Parathyroid adenoma (tissue), 2 donors: ENCODE measurements at regions not wholly inside any gene's neighbourhood (a gene's known extent, or its start where the extent isn't known, plus 50 kb on each side); places are given as distances from the start of the nearest gene placed in this dataset.

ENCODE experiments used
- H2AFZ ChIP-seq: fragments of 300-600 bp; sonication (generic); one replicate; pipeline ENCODE4 v1.7.0; 2017; ENCODE audit warnings: antibody characterized with exemption, mild to moderate bottlenecking
- H3K27ac ChIP-seq: fragments of 300-600 bp; sonication (generic); one replicate; pipeline ENCODE4 v1.7.0; 2017
- H3K27me3 ChIP-seq: fragments of 300-600 bp; sonication (generic); one replicate; pipeline ENCODE4 v1.7.0; 2017; ENCODE audit warnings: low read length; ENCODE audit not compliant: control insufficient read depth, insufficient read depth
- H3K36me3 ChIP-seq: fragments of 300-600 bp; sonication (generic); one replicate; pipeline ENCODE4 v1.7.0; 2017; ENCODE audit warnings: low read length; ENCODE audit not compliant: control insufficient read depth, insufficient read depth
- H3K4me1 ChIP-seq: fragments of 300-600 bp; sonication (generic); one replicate; pipeline ENCODE4 v1.7.0; 2017; ENCODE audit warnings: control low read depth
- H3K4me2 ChIP-seq: fragments of 300-600 bp; sonication (generic); one replicate; pipeline ENCODE4 v1.7.0; 2017; ENCODE audit warnings: low read length
- H3K4me3 ChIP-seq: fragments of 300-600 bp; sonication (generic); one replicate; pipeline ENCODE4 v1.7.0; 2017; ENCODE audit warnings: low read depth, low read length
- H3K79me2 ChIP-seq: fragments of 300-600 bp; sonication (generic); one replicate; pipeline ENCODE4 v1.7.0; 2017; ENCODE audit warnings: control low read depth
- H3K9ac ChIP-seq: fragments of 300-600 bp; sonication (generic); one replicate; pipeline ENCODE4 v1.7.0; 2017; ENCODE audit warnings: mild to moderate bottlenecking
- H3K9me3 ChIP-seq: fragments of 300-600 bp; sonication (generic); one replicate; pipeline ENCODE4 v1.7.0; 2017; ENCODE audit warnings: low read length; ENCODE audit not compliant: control insufficient read depth
- TF ChIP-seq, protein P1 (sequence below): fragments of 300-600 bp; sonication (generic); IDR thresholded peaks from one replicate; pipeline ENCODE4 v1.7.0; 2017; ENCODE audit warnings: antibody characterized with exemption, mild to moderate bottlenecking
- donor health status: primary hyperparathyroidism.

DNA sequence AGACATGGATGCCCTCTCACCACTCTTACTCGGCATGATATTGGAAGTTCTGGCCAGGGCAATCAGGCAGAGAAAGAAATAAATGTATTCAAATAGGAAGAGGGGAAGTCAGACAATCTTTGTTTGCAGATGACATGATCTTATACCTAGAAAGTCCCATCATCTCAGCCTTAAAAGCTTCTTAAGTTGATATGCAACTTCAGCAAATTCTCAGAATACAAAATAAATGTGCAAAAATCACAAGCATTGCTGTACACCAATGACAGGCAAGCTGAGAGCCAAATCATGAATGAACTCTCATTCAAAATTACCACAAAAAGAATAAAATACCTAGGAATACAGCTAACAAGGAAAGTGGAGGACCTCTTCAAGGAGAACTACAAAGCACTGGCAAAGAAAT, 2190.4 kb downstream of the MAT2B start:
- no peaks in the 10 kb centered on the region for H3K79me2 ChIP-seq
- H3K9ac ChIP-seq, result no peak overlapping the region
- TF ChIP-seq, protein P1, sequence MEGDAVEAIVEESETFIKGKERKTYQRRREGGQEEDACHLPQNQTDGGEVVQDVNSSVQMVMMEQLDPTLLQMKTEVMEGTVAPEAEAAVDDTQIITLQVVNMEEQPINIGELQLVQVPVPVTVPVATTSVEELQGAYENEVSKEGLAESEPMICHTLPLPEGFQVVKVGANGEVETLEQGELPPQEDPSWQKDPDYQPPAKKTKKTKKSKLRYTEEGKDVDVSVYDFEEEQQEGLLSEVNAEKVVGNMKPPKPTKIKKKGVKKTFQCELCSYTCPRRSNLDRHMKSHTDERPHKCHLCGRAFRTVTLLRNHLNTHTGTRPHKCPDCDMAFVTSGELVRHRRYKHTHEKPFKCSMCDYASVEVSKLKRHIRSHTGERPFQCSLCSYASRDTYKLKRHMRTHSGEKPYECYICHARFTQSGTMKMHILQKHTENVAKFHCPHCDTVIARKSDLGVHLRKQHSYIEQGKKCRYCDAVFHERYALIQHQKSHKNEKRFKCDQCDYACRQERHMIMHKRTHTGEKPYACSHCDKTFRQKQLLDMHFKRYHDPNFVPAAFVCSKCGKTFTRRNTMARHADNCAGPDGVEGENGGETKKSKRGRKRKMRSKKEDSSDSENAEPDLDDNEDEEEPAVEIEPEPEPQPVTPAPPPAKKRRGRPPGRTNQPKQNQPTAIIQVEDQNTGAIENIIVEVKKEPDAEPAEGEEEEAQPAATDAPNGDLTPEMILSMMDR, result no peak
- H3K4me1 ChIP-seq, result no peaks in the 10 kb centered on the region
- no peaks in the 10 kb centered on the region for H3K27me3 ChIP-seq
- H2AFZ ChIP-seq, result no peak overlapping the region
- H3K36me3 ChIP-seq, result no peaks in the 10 kb centered on the region
- no peak overlapping the region for H3K4me3 ChIP-seq
- no peaks in the 10 kb centered on the region for H3K9me3 ChIP-seq
- no peak overlapping the region for H3K27ac ChIP-seq
- H3K4me2 ChIP-seq, result no peak overlapping the region

DNA sequence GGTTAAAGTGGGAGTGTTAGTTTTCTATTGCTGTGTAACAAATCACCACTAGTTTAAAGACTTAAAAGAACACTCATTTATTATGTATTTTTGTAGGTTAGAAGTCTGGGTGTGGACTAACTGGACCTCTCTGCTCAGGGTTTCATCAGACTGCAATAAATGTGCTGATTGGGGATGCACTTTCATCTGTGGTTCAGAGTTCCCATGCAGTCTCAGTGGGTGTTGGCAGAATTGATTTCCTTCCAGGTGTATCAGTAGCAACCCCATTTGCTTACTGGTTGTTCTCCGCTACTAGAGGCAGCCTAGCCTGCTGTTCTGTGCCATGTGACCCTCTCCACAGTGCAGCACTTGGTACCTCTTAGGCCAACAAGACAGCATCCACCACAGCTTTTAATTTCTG, 2200.5 kb downstream of the MAT2B start:
- Histone ChIP-seq H3K36me3 (no peaks in the 10 kb centered on the region), H3K79me2 (no peaks in the 10 kb centered on the region), H3K9me3 (no peaks in the 10 kb centered on the region), H2AFZ (no peak overlapping the region), H3K4me3 (no peak overlapping the region), H3K27me3 (no peaks in the 10 kb centered on the region), H3K27ac (no peak overlapping the region), H3K4me2 (no peak overlapping the region), H3K9ac (no peak overlapping the region), H3K4me1 (no peaks in the 10 kb centered on the region)
- TF ChIP-seq, protein P1, result no peak

DNA sequence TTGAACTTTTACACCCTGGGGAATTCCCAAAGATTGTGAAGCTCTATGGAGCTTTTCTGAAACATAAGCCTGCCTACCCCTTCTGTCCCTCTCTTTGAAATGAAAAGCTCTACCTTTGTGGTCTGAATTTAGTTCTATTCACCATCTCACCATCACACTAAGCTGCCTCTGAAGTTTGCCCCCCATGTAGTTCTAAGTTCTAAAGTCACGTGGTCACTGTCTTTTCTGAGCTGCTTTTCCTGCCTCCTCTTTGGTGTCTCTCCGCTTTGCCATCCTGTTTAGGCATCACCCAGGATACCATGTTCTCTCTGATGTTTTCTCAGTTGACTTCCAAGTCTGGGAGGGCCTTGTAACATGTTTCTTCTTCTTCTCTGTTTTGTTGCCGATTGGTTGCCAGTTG, 2206.6 kb downstream of the MAT2B start:
- Histone ChIP-seq H3K27me3 (no peaks in the 10 kb centered on the region), H3K79me2 (no peaks in the 10 kb centered on the region)

DNA sequence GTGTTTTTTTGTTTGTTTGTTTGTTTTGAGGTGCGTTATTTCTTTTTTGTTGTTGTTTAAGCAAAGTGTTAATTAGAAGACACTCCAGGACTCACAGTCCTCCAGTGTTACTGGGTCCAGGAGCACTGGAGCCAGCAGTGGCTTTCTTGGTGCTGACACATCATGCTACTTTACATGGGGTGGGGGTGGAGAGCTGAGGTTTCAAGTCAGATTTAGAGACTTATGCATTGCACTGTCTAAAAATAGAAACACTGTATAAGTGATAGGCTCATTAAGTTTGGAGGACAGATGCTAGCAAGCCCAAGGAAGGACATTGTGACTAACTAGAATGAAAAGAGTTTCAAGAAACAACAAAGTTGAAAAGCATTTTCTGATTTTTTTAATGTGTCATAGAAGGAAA, 2209.2 kb downstream of the MAT2B start:
- no peaks in the 10 kb centered on the region for H3K79me2 ChIP-seq
- TF ChIP-seq, protein P1, result no peak
- no peak overlapping the region for H3K27ac ChIP-seq
- H3K9ac ChIP-seq, result no peak overlapping the region
- H3K4me2 ChIP-seq, result no peak overlapping the region
- no peaks in the 10 kb centered on the region for H3K36me3 ChIP-seq
- H3K4me1 ChIP-seq, result no peaks in the 10 kb centered on the region
- no peak overlapping the region for H3K4me3 ChIP-seq
- no peaks in the 10 kb centered on the region for H3K27me3 ChIP-seq
- H2AFZ ChIP-seq, result no peak overlapping the region
- no peaks in the 10 kb centered on the region for H3K9me3 ChIP-seq

More for the DNA sequence above, 2206.6 kb downstream of the MAT2B start:
- no peaks in the 10 kb centered on the region for H3K4me1 ChIP-seq
- H3K9ac ChIP-seq, result no peak overlapping the region
- H3K27ac ChIP-seq, result no peak overlapping the region
- no peaks in the 10 kb centered on the region for H3K36me3 ChIP-seq
- no peak overlapping the region for H3K4me3 ChIP-seq
- H3K9me3 ChIP-seq, result no peaks in the 10 kb centered on the region
- H2AFZ ChIP-seq, result no peak overlapping the region
- no peak overlapping the region for H3K4me2 ChIP-seq
- TF ChIP-seq, protein P1, result no peak

DNA sequence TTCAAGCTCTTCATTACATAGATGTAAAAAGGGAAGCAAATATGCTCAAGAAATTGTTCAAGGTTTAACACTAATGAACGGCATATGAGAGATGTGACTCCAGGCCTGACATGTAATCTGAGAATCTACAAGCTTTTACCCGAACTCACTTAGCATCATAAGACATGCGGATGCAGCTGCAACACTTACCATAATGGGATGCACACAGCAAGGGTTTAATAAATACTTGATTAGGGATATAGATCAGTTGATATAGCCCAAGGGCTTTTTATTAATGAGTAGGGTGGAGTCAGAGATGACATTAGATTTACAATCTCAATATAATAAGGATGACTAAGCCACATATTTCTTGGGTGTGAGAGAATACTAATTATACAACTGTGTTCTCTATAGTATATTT, 2215.5 kb downstream of the MAT2B start:
- no peaks in the 10 kb centered on the region for H3K27me3 ChIP-seq
- H3K4me1 ChIP-seq, result no peaks in the 10 kb centered on the region
- no peak overlapping the region for H3K27ac ChIP-seq
- H3K9me3 ChIP-seq, result no peaks in the 10 kb centered on the region
- no peak overlapping the region for H3K9ac ChIP-seq
- no peaks in the 10 kb centered on the region for H3K36me3 ChIP-seq
- TF ChIP-seq, protein P1, result no peak
- H2AFZ ChIP-seq, result no peak overlapping the region
- no peak overlapping the region for H3K4me2 ChIP-seq
- H3K4me3 ChIP-seq, result no peak overlapping the region
- no peaks in the 10 kb centered on the region for H3K79me2 ChIP-seq
